GM23248 (cell line): ENCODE measurements at regions not wholly inside any gene's neighbourhood (a gene's known extent, or its start where the extent isn't known, plus 50 kb on each side); places are given as distances from the start of the nearest gene placed in this dataset.

ENCODE experiments used
- EZH2 ChIP-seq: fragments of 200-600 bp; sonication (generic); IDR thresholded peaks from 2 replicates; pipeline ENCODE4 v1.6.1; 2018; ENCODE audit warnings: antibody characterized with exemption, mild to moderate bottlenecking; ENCODE audit not compliant: insufficient read depth, poor library complexity, severe bottlenecking
- EZH2phosphoT487 ChIP-seq: fragments of 200-600 bp; sonication (generic); IDR thresholded peaks from 2 replicates; pipeline ENCODE4 v1.6.1; 2018; ENCODE audit warnings: antibody characterized with exemption, moderate library complexity, mild to moderate bottlenecking, low read depth; ENCODE audit not compliant: insufficient read depth

- TF ChIP-seq EZH2phosphoT487 = no peak
- TF ChIP-seq EZH2 = no peak
Measured at GRCh38 chr3:137409584-137409983, 354.5 kb upstream of the SOX14 start.
